DOHH2 (cell line): ENCODE measurements at regions not wholly inside any gene's neighbourhood (a gene's known extent, or its start where the extent isn't known, plus 50 kb on each side); places are given as distances from the start of the nearest gene placed in this dataset.

ENCODE experiments used
- H3F3A ChIP-seq: fragments of 200-600 bp; sonication (generic), shearing (Covaris generic); 2 replicates; pipeline ENCODE4 v1.6.0; 2016; ENCODE audit warnings: antibody characterized with exemption, mild to moderate bottlenecking; ENCODE audit not compliant: control insufficient read depth, insufficient read depth
- H3K27ac ChIP-seq: fragments of 200-600 bp; sonication (generic); 2 replicates; pipeline ENCODE4 v1.5.1; 2014; ENCODE audit warnings: low read depth, mild to moderate bottlenecking, low read length, moderate library complexity
- H3K27me3 ChIP-seq: fragments of 200-600 bp; sonication (generic); 2 replicates; pipeline ENCODE4 v1.6.1; 2014; ENCODE audit warnings: mild to moderate bottlenecking, low read length, mixed read lengths; ENCODE audit not compliant: control insufficient read depth
- H3K36me3 ChIP-seq: fragments of 200-600 bp; sonication (generic); 2 replicates; pipeline ENCODE4 v1.6.1; 2014; ENCODE audit warnings: mild to moderate bottlenecking, low read length, moderate library complexity, mixed read lengths; ENCODE audit not compliant: control insufficient read depth
- H3K4me1 ChIP-seq: fragments of 200-600 bp; sonication (generic); 2 replicates; pipeline ENCODE4 v1.6.1; 2014; ENCODE audit warnings: mild to moderate bottlenecking, low read length, mixed read lengths; ENCODE audit not compliant: control insufficient read depth
- H3K4me2 ChIP-seq: fragments of 200-600 bp; sonication (generic); 2 replicates; pipeline ENCODE4 v1.6.0; 2014; ENCODE audit warnings: mild to moderate bottlenecking, low read length, moderate library complexity
- H3K4me3 ChIP-seq: fragments of 200-600 bp; sonication (generic); 2 replicates; pipeline ENCODE4 v1.5.1; 2014; ENCODE audit warnings: mild to moderate bottlenecking, low read length, mixed read lengths
- H3K79me2 ChIP-seq: fragments of 200-600 bp; sonication (generic); 2 replicates; pipeline ENCODE4 v1.6.1; 2014; ENCODE audit warnings: mild to moderate bottlenecking, low read length, mixed read lengths; ENCODE audit not compliant: control insufficient read depth
- H3K9me2 ChIP-seq: fragments of 200-600 bp; sonication (generic); replicated peaks from 2 replicates; pipeline ENCODE4 v1.6.1; 2014; ENCODE audit warnings: mild to moderate bottlenecking, low read length, mixed read lengths; ENCODE audit not compliant: control insufficient read depth
- H3K9me3 ChIP-seq: fragments of 200-600 bp; sonication (generic); 2 replicates; pipeline ENCODE4 v1.6.1; 2014; ENCODE audit warnings: antibody characterized with exemption, low read length, mixed read lengths; ENCODE audit not compliant: control insufficient read depth, insufficient read depth
- H4K20me1 ChIP-seq: fragments of 200-600 bp; sonication (generic); 2 replicates; pipeline ENCODE4 v1.6.0; 2014; ENCODE audit warnings: low read depth, mild to moderate bottlenecking, antibody characterized with exemption, low read length, moderate library complexity; ENCODE audit not compliant: control insufficient read depth, insufficient read depth
- EZH2phosphoT487 ChIP-seq: fragments of 200-600 bp; sonication (generic); IDR thresholded peaks from 2 replicates; pipeline ENCODE4 v1.6.1; 2017; ENCODE audit warnings: borderline replicate concordance, mild to moderate bottlenecking, antibody characterized with exemption, low read length, moderate library complexity, mixed read lengths
- TF ChIP-seq, protein P1 (sequence below): fragments of 200-600 bp; sonication (generic); IDR thresholded peaks from one replicate; pipeline ENCODE4 v1.5.1; 2014; ENCODE audit warnings: antibody characterized with exemption, mild to moderate bottlenecking, low read depth, low read length; ENCODE audit not compliant: poor library complexity, severe bottlenecking

DNA sequence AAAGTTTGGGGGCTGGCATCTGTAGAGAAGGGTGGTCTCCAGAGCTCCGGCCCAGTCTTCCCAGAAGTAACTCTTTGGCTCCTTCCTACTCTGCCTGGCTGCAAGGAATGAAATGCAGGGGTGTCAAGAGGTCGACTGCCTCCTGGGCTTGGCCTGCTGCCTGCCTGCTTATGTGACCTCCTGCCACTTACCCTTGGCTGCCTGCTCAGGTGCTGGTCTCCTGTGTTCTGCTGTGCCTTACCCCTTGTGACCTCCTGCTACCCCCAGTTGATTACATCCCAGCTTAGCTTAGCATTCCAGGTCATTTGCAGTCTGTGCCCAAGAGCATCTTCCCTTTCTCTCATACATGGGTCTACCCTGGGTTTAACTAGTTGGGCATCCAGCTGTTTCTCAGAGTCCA lies 180.2 kb downstream of the PTPN20 start:
- H3F3A ChIP-seq: no peaks in the 10 kb centered on the region
- H3K4me3 ChIP-seq: no peak overlapping the region
- TF ChIP-seq, protein P1, sequence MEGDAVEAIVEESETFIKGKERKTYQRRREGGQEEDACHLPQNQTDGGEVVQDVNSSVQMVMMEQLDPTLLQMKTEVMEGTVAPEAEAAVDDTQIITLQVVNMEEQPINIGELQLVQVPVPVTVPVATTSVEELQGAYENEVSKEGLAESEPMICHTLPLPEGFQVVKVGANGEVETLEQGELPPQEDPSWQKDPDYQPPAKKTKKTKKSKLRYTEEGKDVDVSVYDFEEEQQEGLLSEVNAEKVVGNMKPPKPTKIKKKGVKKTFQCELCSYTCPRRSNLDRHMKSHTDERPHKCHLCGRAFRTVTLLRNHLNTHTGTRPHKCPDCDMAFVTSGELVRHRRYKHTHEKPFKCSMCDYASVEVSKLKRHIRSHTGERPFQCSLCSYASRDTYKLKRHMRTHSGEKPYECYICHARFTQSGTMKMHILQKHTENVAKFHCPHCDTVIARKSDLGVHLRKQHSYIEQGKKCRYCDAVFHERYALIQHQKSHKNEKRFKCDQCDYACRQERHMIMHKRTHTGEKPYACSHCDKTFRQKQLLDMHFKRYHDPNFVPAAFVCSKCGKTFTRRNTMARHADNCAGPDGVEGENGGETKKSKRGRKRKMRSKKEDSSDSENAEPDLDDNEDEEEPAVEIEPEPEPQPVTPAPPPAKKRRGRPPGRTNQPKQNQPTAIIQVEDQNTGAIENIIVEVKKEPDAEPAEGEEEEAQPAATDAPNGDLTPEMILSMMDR: no peak
- no peak for TF ChIP-seq EZH2phosphoT487
- H3K79me2 ChIP-seq: no peaks in the 10 kb centered on the region
- H3K4me1 ChIP-seq: no peaks in the 10 kb centered on the region
- peaks cover 3% of the 10 kb centered on the region; the same call in 1 of the 2 replicates for H3K9me3 ChIP-seq
- no peaks in the 10 kb centered on the region for H3K9me2 ChIP-seq
- H3K36me3 ChIP-seq: no peaks in the 10 kb centered on the region
- no peak overlapping the region for H3K27ac ChIP-seq
- H4K20me1 ChIP-seq: no peaks in the 10 kb centered on the region
- no peak overlapping the region for H3K4me2 ChIP-seq
- no peaks in the 10 kb centered on the region for H3K27me3 ChIP-seq

DNA sequence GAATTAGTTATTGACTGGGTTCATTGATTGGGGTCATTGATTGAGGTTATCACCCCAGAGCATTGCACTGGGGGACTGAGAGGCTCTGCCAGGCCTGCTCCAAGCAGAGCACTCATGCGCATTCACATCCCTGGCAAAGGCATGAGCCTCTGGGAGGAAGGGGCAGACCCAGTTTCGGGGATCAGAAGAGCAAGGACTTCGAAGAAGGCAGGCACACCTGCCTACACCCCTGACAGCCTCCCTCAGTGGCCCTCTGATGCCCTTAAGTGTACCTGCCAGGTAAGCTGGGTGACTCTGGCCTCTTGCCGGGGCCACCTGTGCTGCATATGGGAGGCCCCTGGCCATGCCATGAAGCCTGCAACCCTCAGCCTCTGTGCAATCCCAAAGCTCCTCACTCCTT lies 181.1 kb downstream of the PTPN20 start:
- no peak overlapping the region for H3K27ac ChIP-seq
- H4K20me1 ChIP-seq: no peaks in the 10 kb centered on the region
- no peak overlapping the region for H3K4me3 ChIP-seq

DNA sequence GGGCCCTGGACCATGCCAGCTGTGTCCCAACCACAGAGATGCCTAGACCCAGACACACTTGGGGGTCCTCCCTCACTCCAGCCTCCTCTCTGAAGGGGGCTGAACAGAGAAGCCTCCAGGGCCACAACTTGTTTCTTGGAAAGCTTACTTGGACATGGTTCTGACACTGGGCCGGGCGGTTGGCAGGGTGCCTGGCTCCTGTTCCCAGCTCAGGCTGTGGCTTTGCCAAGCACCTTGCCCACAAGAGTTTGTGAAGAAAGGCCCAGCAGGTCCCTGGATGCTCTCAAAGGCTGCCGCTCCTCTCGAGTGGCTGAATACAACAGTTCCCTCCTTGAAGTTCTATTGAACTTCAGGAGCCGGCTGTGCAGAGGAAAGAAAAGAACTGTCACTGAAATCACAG lies 181.6 kb downstream of the PTPN20 start:
- TF ChIP-seq, protein P1: no peak
- TF ChIP-seq EZH2phosphoT487: no peak
- H3K4me1 ChIP-seq: no peaks in the 10 kb centered on the region
- no peaks in the 10 kb centered on the region for H4K20me1 ChIP-seq
- H3K36me3 ChIP-seq: no peaks in the 10 kb centered on the region
- no peak overlapping the region for H3K27ac ChIP-seq
- H3K9me3 ChIP-seq: peaks cover 3% of the 10 kb centered on the region; the same call in 1 of the 2 replicates
- no peaks in the 10 kb centered on the region for H3K9me2 ChIP-seq
- H3F3A ChIP-seq: no peaks in the 10 kb centered on the region
- no peak overlapping the region for H3K4me3 ChIP-seq
- H3K4me2 ChIP-seq: no peak overlapping the region
- H3K79me2 ChIP-seq: no peaks in the 10 kb centered on the region
- H3K27me3 ChIP-seq: no peaks in the 10 kb centered on the region

More for the DNA sequence above, 181.1 kb downstream of the PTPN20 start:
- Histone ChIP-seq H3K9me3 (peaks cover 3% of the 10 kb centered on the region; the same call in 1 of the 2 replicates), H3K36me3 (no peaks in the 10 kb centered on the region), H3F3A (no peaks in the 10 kb centered on the region), H3K4me2 (no peak overlapping the region), H3K4me1 (no peaks in the 10 kb centered on the region), H3K27me3 (no peaks in the 10 kb centered on the region), H3K79me2 (no peaks in the 10 kb centered on the region), H3K9me2 (no peaks in the 10 kb centered on the region)
- TF ChIP-seq, protein P1: no peak
- no peak for TF ChIP-seq EZH2phosphoT487
